HG03457 (cell line): ENCODE measurements at regions not wholly inside any gene's neighbourhood (a gene's known extent, or its start where the extent isn't known, plus 50 kb on each side); places are given as distances from the start of the nearest gene placed in this dataset.

Experiments
- ATAC-seq: cut with Tn5 transposase; IDR thresholded peaks from one replicate; pipeline ENCODE4 v1.9.1; 2021; ENCODE audit warnings: moderate number of reproducible peaks; ENCODE audit not compliant: unreplicated experiment

- peak; percentile 42 for ATAC-seq
These were observed 231.2 kb upstream of the PLEKHG7 start for GRCh38 chr12:92471551-92471950.

- ATAC-seq, result peak; percentile 30
These were observed 232.2 kb upstream of the PLEKHG7 start for GRCh38 chr12:92470608-92471021.

GRCh38 chr12:92469837-92470236, 233.0 kb upstream of the PLEKHG7 start:
- no peak for ATAC-seq

GRCh38 chr12:92468358-92469020, 234.3 kb upstream of the PLEKHG7 start:
- ATAC-seq, result no peak

GRCh38 chr12:92467886-92468285, 234.9 kb upstream of the PLEKHG7 start:
- ATAC-seq, result no peak

GRCh38 chr12:92466391-92467305, 236.1 kb upstream of the PLEKHG7 start:
- ATAC-seq, result no peak

- ATAC-seq, result no peak
These were observed 236.9 kb upstream of the PLEKHG7 start for GRCh38 chr12:92465786-92466295.

- no peak for ATAC-seq
These were observed 237.9 kb upstream of the PLEKHG7 start for GRCh38 chr12:92464911-92465310.

- no peak for ATAC-seq
These were observed 239.6 kb upstream of the PLEKHG7 start for GRCh38 chr12:92463171-92463570.

- ATAC-seq, result no peak
These were observed 240.3 kb upstream of the PLEKHG7 start for GRCh38 chr12:92462527-92462926.

- peak; percentile 79 for ATAC-seq
These were observed 240.7 kb upstream of the PLEKHG7 start for GRCh38 chr12:92462049-92462448.

- ATAC-seq, result no peak
These were observed 242.9 kb upstream of the PLEKHG7 start for GRCh38 chr12:92459850-92460249.

- ATAC-seq, result no peak
These were observed 243.8 kb upstream of the PLEKHG7 start for GRCh38 chr12:92458996-92459395.

GRCh38 chr12:92457458-92458180, 245.2 kb upstream of the PLEKHG7 start:
- ATAC-seq, result no peak

GRCh38 chr12:92452763-92453162, 250.0 kb upstream of the PLEKHG7 start:
- ATAC-seq, result no peak

- no peak for ATAC-seq
These were observed 256.7 kb upstream of the PLEKHG7 start for GRCh38 chr12:92446083-92446460.

GRCh38 chr12:92445253-92446082, 257.3 kb upstream of the PLEKHG7 start:
- peak; percentile 83 for ATAC-seq

- ATAC-seq, result peak; percentile 18
These were observed 258.0 kb upstream of the PLEKHG7 start for GRCh38 chr12:92444763-92445162.

- no peak for ATAC-seq
These were observed 260.0 kb upstream of the PLEKHG7 start for GRCh38 chr12:92442782-92443181.

- ATAC-seq, result no peak
These were observed 262.7 kb upstream of the PLEKHG7 start for GRCh38 chr12:92440072-92440471.
